HepG2 (cell line): ENCODE measurements at regions not wholly inside any gene's neighbourhood (a gene's known extent, or its start where the extent isn't known, plus 50 kb on each side); places are given as distances from the start of the nearest gene placed in this dataset.
A peak's percentile ranks its signal among the peaks of the same experiment; 100 is the strongest.

ENCODE experiments used
- ATAC-seq: fragments of 200-7000 bp; cut with Tn5 transposase; 3 replicates; pipeline ENCODE4 v1.9.1; 2020; ENCODE audit warnings: mild to moderate bottlenecking, moderate library complexity
- BruUV-seq: library from RNA; stranded (reverse); fragments of 400-500 nt; replicated peaks from 2 replicates; lab custom pipeline; 2021; lab: Mats Ljungman, UMichigan
- CTCF ChIA-PET: fragments of 300-600 bp; formaldehyde crosslinking; extraction: SDS; loops from one replicate; lab custom pipeline; 2021; ENCODE audit warnings: low total read pairs, inconsistent platforms, low intra/inter-chr PET ratio; lab: Yijun Ruan, JAX
- POLR2A ChIA-PET: fragments of 350-600 bp; sonication (Branson Sonifier 250); formaldehyde crosslinking; loops from one replicate; lab custom pipeline; 2020; ENCODE audit warnings: antibody characterized with exemption, inconsistent platforms; lab: Yijun Ruan, JAX
- DNase-seq: peaks from one replicate; pipeline ENCODE4 v3.0.0-alpha.2; 2015; ENCODE audit warnings: low spot score
- FAIRE-seq: peaks from 3 replicates; lab custom pipeline; 2011; peaks lifted over from hg19 to GRCh38; lab: Jason Lieb, UNC
- H2AFZ ChIP-seq: one replicate; pipeline ENCODE4 v1.6.1; 2011; ENCODE audit warnings: low read length, inconsistent platforms
- H3K27ac ChIP-seq: fragments of 300-600 bp; 3 replicates; pipeline ENCODE4 v1.8.0; 2011; ENCODE audit warnings: mixed run types, mild to moderate bottlenecking, mixed read lengths, low read length, inconsistent platforms; ENCODE audit not compliant: insufficient read depth; ENCODE audit errors: extremely low read length
- H3K27me3 ChIP-seq, 2 experiments: fragments of 200-600 bp in 1 of 2; 2 replicates in 1 of 2; 3 replicates in 1 of 2; pipeline versions ENCODE4 v1.6.0 to v1.8.0; 2011; ENCODE audit warnings: low read length in 2 of 2, mild to moderate bottlenecking in 2 of 2, moderate library complexity in 2 of 2, inconsistent platforms in 1 of 2; ENCODE audit not compliant: insufficient read depth in 2 of 2, control insufficient read depth in 1 of 2
- H3K36me3 ChIP-seq, 2 experiments: fragments of 200-600 bp in 1 of 2; replicated peaks in 1 of 2; 2 replicates in 1 of 2; 3 replicates in 1 of 2; pipeline versions ENCODE4 v1.5.1 to v1.8.0; 2011; ENCODE audit warnings: low read length in 2 of 2, inconsistent platforms in 1 of 2; ENCODE audit not compliant: insufficient read depth in 2 of 2, control insufficient read depth in 1 of 2
- H3K4me1 ChIP-seq: 2 replicates; pipeline ENCODE4 v1.5.1; 2012; ENCODE audit warnings: low read length, inconsistent platforms; ENCODE audit not compliant: insufficient read depth
- H3K4me2 ChIP-seq: 2 replicates; pipeline ENCODE4 v1.6.0; 2011; ENCODE audit warnings: low read depth, low read length, inconsistent platforms
- H3K4me3 ChIP-seq, 3 experiments: fragments of 200-600 bp in 1 of 3; sonication (generic), shearing (Covaris generic) in 1 of 3; replicated peaks in 1 of 3; 2 replicates each; pipeline ENCODE4 v1.5.1; 2011 to 2016; ENCODE audit warnings: low read length in 3 of 3, inconsistent platforms in 2 of 3, low read depth in 2 of 3, mild to moderate bottlenecking in 2 of 3, control low read depth in 1 of 3, mixed read lengths in 1 of 3; ENCODE audit not compliant: insufficient read depth in 1 of 3
- H3K79me2 ChIP-seq: one replicate; pipeline ENCODE4 v1.6.1; 2011; ENCODE audit warnings: low read length, inconsistent platforms; ENCODE audit not compliant: insufficient read depth
- H3K9ac ChIP-seq: 2 replicates; pipeline ENCODE4 v1.6.0; 2011; ENCODE audit warnings: mild to moderate bottlenecking, low read depth, low read length, inconsistent platforms; ENCODE audit not compliant: insufficient read depth
- H3K9me3 ChIP-seq: 2 replicates; pipeline ENCODE4 v1.5.1; 2012; ENCODE audit warnings: mild to moderate bottlenecking, low read length
- H4K20me1 ChIP-seq: 2 replicates; pipeline ENCODE4 v1.6.0; 2011; ENCODE audit warnings: inconsistent platforms, mild to moderate bottlenecking, low read length, moderate library complexity; ENCODE audit not compliant: insufficient read depth
- FOXK2 ChIP-seq: fragments of 450-650 bp; IDR thresholded peaks from 2 replicates; pipeline ENCODE4 v1.6.1; 2016
- HCFC1 ChIP-seq: fragments of 150-350 bp; IDR thresholded peaks from 2 replicates; pipeline ENCODE4 v1.6.1; 2014; ENCODE audit warnings: low read depth, low read length
- MYNN ChIP-seq: sonication (generic); formaldehyde crosslinking; IDR thresholded peaks from 2 replicates; pipeline ENCODE4 v1.4.0; 2020; ENCODE audit warnings: mild to moderate bottlenecking, low read depth, missing genetic modification reagents
- SMC3 ChIP-seq: IDR thresholded peaks from 2 replicates; pipeline ENCODE4 v1.6.1; 2011; ENCODE audit warnings: low read length, improper control_type of control experiment
- TEAD3 ChIP-seq: optimal IDR thresholded peaks from 2 replicates; pipeline ENCODE3; 2016; ENCODE audit warnings: borderline replicate concordance
- YY1 ChIP-seq: IDR thresholded peaks from 2 replicates; pipeline ENCODE4 v1.6.1; 2011; ENCODE audit warnings: low read length, low read depth, moderate library complexity, mild to moderate bottlenecking; ENCODE audit not compliant: insufficient read depth, insufficient replicate concordance
- ZFAT ChIP-seq: sonication (generic); formaldehyde crosslinking; conservative IDR thresholded peaks from 2 replicates; pipeline ENCODE4 v1.8.1; 2023; ENCODE audit warnings: missing genetic modification reagents, inconsistent platforms
- ZNF572 ChIP-seq: sonication (generic); formaldehyde crosslinking; IDR thresholded peaks from 2 replicates; pipeline ENCODE4 v1.5.1; 2020; ENCODE audit warnings: mild to moderate bottlenecking, missing genetic modification reagents
- WGBS: methylation state at CpG from one replicate; pipeline ENCODE4 v1.1.6; 2017; ENCODE audit warnings: low lambda C conversion rate; 5-methylcytosine and 5-hydroxymethylcytosine counted together
- in situ Hi-C: cut with HindIII; loops from 2 replicates; pipeline ENCODE4 v1.10.0; 2017; ENCODE audit warnings: low pct_unique_long_range_greater_than_20kb; ENCODE audit not compliant: extremely low pct_ligation_motif_present
- intact Hi-C: fragments of 100-400 bp; cut with micrococcal nuclease; formaldehyde crosslinking; loops from one replicate; pipeline ENCODE4 v1.10.0; 2022; ENCODE audit not compliant: unreplicated experiment
- TF ChIP-seq, protein P1 (sequence below): sonication (generic); formaldehyde crosslinking; IDR thresholded peaks from 2 replicates; pipeline ENCODE4 v1.4.0; 2020; ENCODE audit warnings: missing genetic modification reagents
- TF ChIP-seq, protein P2 (sequence below): sonication (generic); formaldehyde crosslinking; IDR thresholded peaks from 2 replicates; pipeline ENCODE4 v1.9.0; 2021; ENCODE audit warnings: mild to moderate bottlenecking, missing genetic modification reagents
- TF ChIP-seq, protein P3 (sequence below): sonication (generic); formaldehyde crosslinking; IDR thresholded peaks from 2 replicates; pipeline ENCODE4 v1.4.0; 2020; ENCODE audit warnings: missing genetic modification reagents, mild to moderate bottlenecking, borderline replicate concordance
- TF ChIP-seq, protein P4 (sequence below): sonication (generic); formaldehyde crosslinking; IDR thresholded peaks from 2 replicates; pipeline ENCODE4 v1.8.0; 2022; ENCODE audit warnings: missing genetic modification reagents, mild to moderate bottlenecking, borderline replicate concordance

DNA sequence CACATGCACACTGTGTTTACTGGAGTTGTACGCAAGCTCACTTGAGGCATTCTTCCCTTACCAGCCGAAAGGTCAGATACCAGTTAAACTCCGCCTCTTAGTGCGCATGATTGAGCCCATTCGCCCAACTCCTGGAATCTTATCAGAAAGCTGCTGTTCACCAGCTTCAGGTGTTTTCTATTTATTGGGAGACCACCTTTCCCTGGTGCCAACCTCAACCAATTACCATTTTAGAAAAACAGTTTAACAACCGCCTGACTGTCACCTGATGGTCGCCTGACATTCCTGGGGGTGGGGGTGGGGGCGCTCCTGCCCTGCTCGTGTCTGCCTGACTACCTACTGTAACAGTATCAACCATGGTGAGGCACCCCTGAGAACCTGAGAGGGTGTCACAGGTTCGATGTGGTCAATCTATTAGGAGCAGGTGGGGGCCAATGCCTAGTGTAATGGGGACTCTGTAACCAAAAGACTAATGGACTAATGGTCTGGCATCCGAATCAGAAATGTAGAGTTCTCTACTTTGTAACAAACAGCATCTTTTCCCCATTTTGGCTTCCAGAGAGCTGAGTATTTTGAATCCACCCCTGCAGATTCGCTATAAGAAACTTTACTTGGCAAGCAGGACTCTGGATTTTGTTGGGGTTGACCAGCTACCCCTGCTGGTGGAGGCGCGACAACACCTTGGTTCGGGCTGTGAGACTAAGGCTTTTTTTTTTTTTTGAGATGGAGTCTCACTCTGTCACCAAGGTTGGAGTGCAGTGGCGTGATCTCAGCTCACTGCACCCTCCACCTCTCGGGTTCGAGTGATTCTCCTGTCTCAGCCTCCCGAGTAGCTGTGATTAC lies 58.2 kb upstream of the ZNF157 start:
- H3K4me2 ChIP-seq: peak overlapping the region; percentile 51
- BruUV-seq: no TSS peak
- TF ChIP-seq MYNN (no peak), ZFAT (CRISPR knock-in tag) (peak; percentile 95), FOXK2 (no peak), YY1 (no peak), ZNF572 (no peak), HCFC1 (no peak), SMC3 (peak; percentile 56; the same call in 1 of the 2 replicates), TEAD3 (no peak)
- TF ChIP-seq, protein P1, sequence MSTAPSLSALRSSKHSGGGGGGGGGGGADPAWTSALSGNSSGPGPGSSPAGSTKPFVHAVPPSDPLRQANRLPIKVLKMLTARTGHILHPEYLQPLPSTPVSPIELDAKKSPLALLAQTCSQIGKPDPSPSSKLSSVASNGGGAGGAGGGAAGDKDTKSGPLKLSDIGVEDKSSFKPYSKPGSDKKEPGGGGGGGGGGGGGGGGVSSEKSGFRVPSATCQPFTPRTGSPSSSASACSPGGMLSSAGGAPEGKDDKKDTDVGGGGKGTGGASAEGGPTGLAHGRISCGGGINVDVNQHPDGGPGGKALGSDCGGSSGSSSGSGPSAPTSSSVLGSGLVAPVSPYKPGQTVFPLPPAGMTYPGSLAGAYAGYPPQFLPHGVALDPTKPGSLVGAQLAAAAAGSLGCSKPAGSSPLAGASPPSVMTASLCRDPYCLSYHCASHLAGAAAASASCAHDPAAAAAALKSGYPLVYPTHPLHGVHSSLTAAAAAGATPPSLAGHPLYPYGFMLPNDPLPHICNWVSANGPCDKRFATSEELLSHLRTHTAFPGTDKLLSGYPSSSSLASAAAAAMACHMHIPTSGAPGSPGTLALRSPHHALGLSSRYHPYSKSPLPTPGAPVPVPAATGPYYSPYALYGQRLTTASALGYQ (CRISPR knock-in tag): no peak
- TF ChIP-seq, protein P2, sequence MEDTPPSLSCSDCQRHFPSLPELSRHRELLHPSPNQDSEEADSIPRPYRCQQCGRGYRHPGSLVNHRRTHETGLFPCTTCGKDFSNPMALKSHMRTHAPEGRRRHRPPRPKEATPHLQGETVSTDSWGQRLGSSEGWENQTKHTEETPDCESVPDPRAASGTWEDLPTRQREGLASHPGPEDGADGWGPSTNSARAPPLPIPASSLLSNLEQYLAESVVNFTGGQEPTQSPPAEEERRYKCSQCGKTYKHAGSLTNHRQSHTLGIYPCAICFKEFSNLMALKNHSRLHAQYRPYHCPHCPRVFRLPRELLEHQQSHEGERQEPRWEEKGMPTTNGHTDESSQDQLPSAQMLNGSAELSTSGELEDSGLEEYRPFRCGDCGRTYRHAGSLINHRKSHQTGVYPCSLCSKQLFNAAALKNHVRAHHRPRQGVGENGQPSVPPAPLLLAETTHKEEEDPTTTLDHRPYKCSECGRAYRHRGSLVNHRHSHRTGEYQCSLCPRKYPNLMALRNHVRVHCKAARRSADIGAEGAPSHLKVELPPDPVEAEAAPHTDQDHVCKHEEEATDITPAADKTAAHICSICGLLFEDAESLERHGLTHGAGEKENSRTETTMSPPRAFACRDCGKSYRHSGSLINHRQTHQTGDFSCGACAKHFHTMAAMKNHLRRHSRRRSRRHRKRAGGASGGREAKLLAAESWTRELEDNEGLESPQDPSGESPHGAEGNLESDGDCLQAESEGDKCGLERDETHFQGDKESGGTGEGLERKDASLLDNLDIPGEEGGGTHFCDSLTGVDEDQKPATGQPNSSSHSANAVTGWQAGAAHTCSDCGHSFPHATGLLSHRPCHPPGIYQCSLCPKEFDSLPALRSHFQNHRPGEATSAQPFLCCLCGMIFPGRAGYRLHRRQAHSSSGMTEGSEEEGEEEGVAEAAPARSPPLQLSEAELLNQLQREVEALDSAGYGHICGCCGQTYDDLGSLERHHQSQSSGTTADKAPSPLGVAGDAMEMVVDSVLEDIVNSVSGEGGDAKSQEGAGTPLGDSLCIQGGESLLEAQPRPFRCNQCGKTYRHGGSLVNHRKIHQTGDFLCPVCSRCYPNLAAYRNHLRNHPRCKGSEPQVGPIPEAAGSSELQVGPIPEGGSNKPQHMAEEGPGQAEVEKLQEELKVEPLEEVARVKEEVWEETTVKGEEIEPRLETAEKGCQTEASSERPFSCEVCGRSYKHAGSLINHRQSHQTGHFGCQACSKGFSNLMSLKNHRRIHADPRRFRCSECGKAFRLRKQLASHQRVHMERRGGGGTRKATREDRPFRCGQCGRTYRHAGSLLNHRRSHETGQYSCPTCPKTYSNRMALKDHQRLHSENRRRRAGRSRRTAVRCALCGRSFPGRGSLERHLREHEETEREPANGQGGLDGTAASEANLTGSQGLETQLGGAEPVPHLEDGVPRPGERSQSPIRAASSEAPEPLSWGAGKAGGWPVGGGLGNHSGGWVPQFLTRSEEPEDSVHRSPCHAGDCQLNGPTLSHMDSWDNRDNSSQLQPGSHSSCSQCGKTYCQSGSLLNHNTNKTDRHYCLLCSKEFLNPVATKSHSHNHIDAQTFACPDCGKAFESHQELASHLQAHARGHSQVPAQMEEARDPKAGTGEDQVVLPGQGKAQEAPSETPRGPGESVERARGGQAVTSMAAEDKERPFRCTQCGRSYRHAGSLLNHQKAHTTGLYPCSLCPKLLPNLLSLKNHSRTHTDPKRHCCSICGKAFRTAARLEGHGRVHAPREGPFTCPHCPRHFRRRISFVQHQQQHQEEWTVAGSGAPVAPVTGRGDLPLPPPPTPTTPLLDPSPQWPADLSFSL (CRISPR knock-in tag): no peak
- TF ChIP-seq, protein P3, sequence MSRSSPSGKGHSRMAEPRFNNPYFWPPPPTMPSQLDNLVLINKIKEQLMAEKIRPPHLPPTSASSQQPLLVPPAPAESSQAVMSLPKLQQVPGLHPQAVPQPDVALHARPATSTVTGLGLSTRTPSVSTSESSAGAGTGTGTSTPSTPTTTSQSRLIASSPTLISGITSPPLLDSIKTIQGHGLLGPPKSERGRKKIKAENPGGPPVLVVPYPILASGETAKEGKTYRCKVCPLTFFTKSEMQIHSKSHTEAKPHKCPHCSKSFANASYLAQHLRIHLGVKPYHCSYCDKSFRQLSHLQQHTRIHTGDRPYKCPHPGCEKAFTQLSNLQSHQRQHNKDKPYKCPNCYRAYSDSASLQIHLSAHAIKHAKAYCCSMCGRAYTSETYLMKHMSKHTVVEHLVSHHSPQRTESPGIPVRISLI (CRISPR knock-in tag): peak; percentile 86
- TF ChIP-seq, protein P4, sequence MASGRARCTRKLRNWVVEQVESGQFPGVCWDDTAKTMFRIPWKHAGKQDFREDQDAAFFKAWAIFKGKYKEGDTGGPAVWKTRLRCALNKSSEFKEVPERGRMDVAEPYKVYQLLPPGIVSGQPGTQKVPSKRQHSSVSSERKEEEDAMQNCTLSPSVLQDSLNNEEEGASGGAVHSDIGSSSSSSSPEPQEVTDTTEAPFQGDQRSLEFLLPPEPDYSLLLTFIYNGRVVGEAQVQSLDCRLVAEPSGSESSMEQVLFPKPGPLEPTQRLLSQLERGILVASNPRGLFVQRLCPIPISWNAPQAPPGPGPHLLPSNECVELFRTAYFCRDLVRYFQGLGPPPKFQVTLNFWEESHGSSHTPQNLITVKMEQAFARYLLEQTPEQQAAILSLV: no peak

More for the DNA sequence above, 58.2 kb upstream of the ZNF157 start:
- Histone ChIP-seq H3K36me3 (no peaks in the 10 kb centered on the region), H3K79me2 (no peaks in the 10 kb centered on the region), H3K4me3 (peak overlapping the region in 1 of 3 experiments; percentile 23; a peak in 2 of 6 replicates), H3K4me1 (peaks cover 13% of the 10 kb centered on the region; the same call in 1 of the 2 replicates), H3K9ac (no peak overlapping the region), H3K27me3 (no peaks in the 10 kb centered on the region), H2AFZ (no peak overlapping the region), H4K20me1 (no peaks in the 10 kb centered on the region), H3K27ac (no peak overlapping the region), H3K9me3 (no peaks in the 10 kb centered on the region)
- ChIA-PET POLR2A (interaction anchor here (0.8 to 1.0 kb wide), 3 partner anchors 79 to 167 kb away, joined by 3 to 5 read pairs (median 3); partner anchors contain the start of genes NDUFB11, RBM10 and USP11), CTCF (interaction anchor here (1.8 kb wide), 1 partner anchor 119 kb away, joined by 5 read pairs; the partner anchor contains the start of gene UBA1)
- peak; percentile 80 for ATAC-seq
- WGBS: 37% methylated on average over 10 of the region's 19 CpGs
- peak; percentile 45 for DNase-seq
- in situ Hi-C loops (no loop called here), intact Hi-C loops (loop anchor here (2.0 to 10.0 kb wide), 2 partner anchors 77 to 119 kb away; partner anchors contain the start of genes UBA1 and USP11)
- peak; percentile 55 for FAIRE-seq
